ENCODE measurements at regions not wholly inside any gene's neighbourhood (a gene's known extent, or its start where the extent isn't known, plus 50 kb on each side); places are given as distances from the start of the nearest gene placed in this dataset.

DNA sequence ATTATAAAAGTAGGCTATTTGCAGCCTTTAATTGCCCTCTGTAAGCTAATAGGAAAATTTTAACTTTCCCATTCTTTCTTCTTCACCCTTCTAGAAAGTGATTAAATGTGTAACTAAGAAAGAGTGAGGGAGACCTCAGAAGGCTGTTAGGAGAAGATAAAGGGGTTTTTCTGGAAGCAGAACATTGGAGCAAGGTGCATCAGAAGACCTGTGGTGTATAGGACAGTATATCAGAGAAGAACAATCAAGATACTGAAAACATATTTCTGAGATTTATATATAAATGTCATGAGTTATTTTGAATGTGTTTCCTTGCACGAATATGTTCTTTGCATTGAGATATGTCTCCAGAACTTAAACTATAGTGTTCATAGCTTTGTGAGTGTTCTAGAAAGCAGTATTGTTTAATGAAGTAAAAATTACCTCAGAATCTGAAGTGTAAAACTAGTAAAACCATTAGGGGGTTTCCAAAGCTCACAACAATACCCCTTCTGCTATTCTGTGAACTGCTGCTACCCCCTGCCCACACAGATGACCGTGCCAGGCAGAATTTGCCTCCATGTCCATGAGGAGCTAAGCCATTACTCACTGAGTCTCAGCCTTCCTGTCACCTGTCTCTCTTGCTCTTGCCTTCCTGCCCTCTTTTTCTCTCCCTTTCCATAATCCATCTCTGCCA, 537.9 kb downstream of the EPHA4 start:
- in situ Hi-C loops (cut with MboI; ENCODE audit: low pct_unique_long_range_greater_than_20kb, low sequenced_read_pairs, unreplicated experiment) = loop anchor here (25.0 kb wide), 1 partner anchor 103 kb away; no protein-coding TSS in a partner anchor
- DNase-seq (ENCODE audit: low spot score) = no peak
- TF ChIP-seq, protein P1, sequence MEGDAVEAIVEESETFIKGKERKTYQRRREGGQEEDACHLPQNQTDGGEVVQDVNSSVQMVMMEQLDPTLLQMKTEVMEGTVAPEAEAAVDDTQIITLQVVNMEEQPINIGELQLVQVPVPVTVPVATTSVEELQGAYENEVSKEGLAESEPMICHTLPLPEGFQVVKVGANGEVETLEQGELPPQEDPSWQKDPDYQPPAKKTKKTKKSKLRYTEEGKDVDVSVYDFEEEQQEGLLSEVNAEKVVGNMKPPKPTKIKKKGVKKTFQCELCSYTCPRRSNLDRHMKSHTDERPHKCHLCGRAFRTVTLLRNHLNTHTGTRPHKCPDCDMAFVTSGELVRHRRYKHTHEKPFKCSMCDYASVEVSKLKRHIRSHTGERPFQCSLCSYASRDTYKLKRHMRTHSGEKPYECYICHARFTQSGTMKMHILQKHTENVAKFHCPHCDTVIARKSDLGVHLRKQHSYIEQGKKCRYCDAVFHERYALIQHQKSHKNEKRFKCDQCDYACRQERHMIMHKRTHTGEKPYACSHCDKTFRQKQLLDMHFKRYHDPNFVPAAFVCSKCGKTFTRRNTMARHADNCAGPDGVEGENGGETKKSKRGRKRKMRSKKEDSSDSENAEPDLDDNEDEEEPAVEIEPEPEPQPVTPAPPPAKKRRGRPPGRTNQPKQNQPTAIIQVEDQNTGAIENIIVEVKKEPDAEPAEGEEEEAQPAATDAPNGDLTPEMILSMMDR (IDR thresholded peaks at IDR 0.05; ENCODE audit: extremely low read depth, insufficient read depth, missing control alignments) = no peak

GRCh38 chr2:221034973-221035372, 537.1 kb downstream of the EPHA4 start:
- TF ChIP-seq, protein P1 (IDR thresholded peaks at IDR 0.05; ENCODE audit: extremely low read depth, insufficient read depth, missing control alignments) = no peak
- in situ Hi-C loops (cut with MboI; ENCODE audit: low pct_unique_long_range_greater_than_20kb, low sequenced_read_pairs, unreplicated experiment) = loop anchor here (25.0 kb wide), 1 partner anchor 102 kb away; no protein-coding TSS in a partner anchor
- DNase-seq (ENCODE audit: low spot score) = no peak

DNA sequence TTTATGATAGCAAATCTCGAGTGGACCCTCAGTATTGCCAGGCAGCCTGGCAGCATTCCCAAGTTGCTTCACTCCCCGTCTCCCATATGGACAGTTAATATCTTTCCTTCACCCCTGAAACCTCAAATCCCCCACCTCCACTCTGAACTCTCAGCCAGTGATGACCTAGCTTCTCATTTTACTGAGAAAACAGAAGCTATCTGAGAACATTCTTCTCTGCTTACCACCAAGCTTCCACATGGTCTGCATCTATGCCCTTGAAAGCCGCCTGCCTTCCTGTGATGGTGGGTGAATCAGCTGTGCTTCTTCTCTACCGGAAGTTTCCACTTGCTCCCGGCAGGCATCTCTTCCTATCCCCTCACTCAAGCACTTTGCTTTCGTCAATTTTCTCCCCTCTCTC, 529.2 kb downstream of the EPHA4 start:
- in situ Hi-C loops (cut with MboI; ENCODE audit: low pct_unique_long_range_greater_than_20kb, low sequenced_read_pairs, unreplicated experiment) = loop anchor here (25.0 kb wide), 1 partner anchor 94 kb away; no protein-coding TSS in a partner anchor
- TF ChIP-seq, protein P1 (IDR thresholded peaks at IDR 0.05; ENCODE audit: extremely low read depth, insufficient read depth, missing control alignments) = no peak
- no peak for DNase-seq (ENCODE audit: low spot score)

DNA sequence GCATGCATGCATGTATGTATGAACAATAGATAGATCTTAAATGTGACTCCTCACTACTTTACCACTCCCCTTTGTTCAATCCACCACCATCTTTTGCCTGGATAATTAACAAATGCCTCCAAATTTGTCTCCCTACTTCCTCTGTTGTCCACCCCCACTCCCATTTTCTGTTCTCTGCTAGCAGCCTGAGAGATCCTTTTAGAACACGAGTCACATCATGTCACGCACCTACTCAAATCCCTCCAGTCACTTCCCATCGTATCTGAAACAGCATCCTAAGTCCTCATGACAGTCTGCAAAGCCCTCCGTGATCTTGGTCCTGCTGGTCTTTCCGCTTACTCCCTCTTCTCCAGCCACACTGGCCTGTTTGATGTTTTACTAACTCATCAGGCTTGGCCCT, 527.3 kb downstream of the EPHA4 start:
- TF ChIP-seq, protein P1 (IDR thresholded peaks at IDR 0.05; ENCODE audit: extremely low read depth, insufficient read depth, missing control alignments) = no peak
- no peak for DNase-seq (ENCODE audit: low spot score)
- in situ Hi-C loops (cut with MboI; ENCODE audit: low pct_unique_long_range_greater_than_20kb, low sequenced_read_pairs, unreplicated experiment) = loop anchor here (25.0 kb wide), 1 partner anchor 93 kb away; no protein-coding TSS in a partner anchor

- TF ChIP-seq, protein P1 (IDR thresholded peaks at IDR 0.05; ENCODE audit: extremely low read depth, insufficient read depth, missing control alignments) = no peak
- in situ Hi-C loops (cut with MboI; ENCODE audit: low pct_unique_long_range_greater_than_20kb, low sequenced_read_pairs, unreplicated experiment) = no loop called here
- DNase-seq (ENCODE audit: low spot score) = no peak
Measured at GRCh38 chr2:221050020-221050795, 521.9 kb downstream of the EPHA4 start.

- TF ChIP-seq, protein P1 (IDR thresholded peaks at IDR 0.05; ENCODE audit: extremely low read depth, insufficient read depth, missing control alignments) = no peak
- no peak for DNase-seq (ENCODE audit: low spot score)
- in situ Hi-C loops (cut with MboI; ENCODE audit: low pct_unique_long_range_greater_than_20kb, low sequenced_read_pairs, unreplicated experiment) = no loop called here
Measured at GRCh38 chr2:221051162-221051561, 520.9 kb downstream of the EPHA4 start.
